Astrocyte (in vitro differentiated cells and primary cell): ENCODE measurements at regions not wholly inside any gene's neighbourhood (a gene's known extent, or its start where the extent isn't known, plus 50 kb on each side); places are given as distances from the start of the nearest gene placed in this dataset.

Experiments
- DNase-seq: peaks from one replicate; pipeline ENCODE4 v3.0.0-alpha.2; 2010; ENCODE audit warnings: low read depth
- FAIRE-seq: peaks from 2 replicates; lab custom pipeline; 2011; peaks lifted over from hg19 to GRCh38; lab: Jason Lieb, UNC
- H2AFZ ChIP-seq: 2 replicates; pipeline ENCODE4 v1.6.0; 2012; ENCODE audit warnings: low read depth, low read length, inconsistent platforms
- H3K27ac ChIP-seq: 2 replicates; pipeline ENCODE4 v1.5.1; 2011; ENCODE audit warnings: low read depth, low read length, inconsistent platforms
- H3K27me3 ChIP-seq: 2 replicates; pipeline ENCODE4 v1.6.0; 2011; ENCODE audit warnings: low read length, inconsistent platforms; ENCODE audit not compliant: insufficient read depth
- H3K36me3 ChIP-seq: 2 replicates; pipeline ENCODE4 v1.5.1; 2011; ENCODE audit warnings: low read length, inconsistent platforms; ENCODE audit not compliant: insufficient read depth
- H3K4me1 ChIP-seq: 2 replicates; pipeline ENCODE4 v1.5.1; 2011; ENCODE audit warnings: low read length, inconsistent platforms; ENCODE audit not compliant: insufficient read depth
- H3K4me2 ChIP-seq: 2 replicates; pipeline ENCODE4 v1.6.0; 2012; ENCODE audit warnings: low read length, inconsistent platforms
- H3K4me3 ChIP-seq: 2 replicates; pipeline ENCODE4 v1.5.1; 2011; ENCODE audit warnings: low read depth, mild to moderate bottlenecking, low read length, inconsistent platforms; ENCODE audit not compliant: insufficient read depth
- H3K79me2 ChIP-seq: 2 replicates; pipeline ENCODE4 v1.6.0; 2012; ENCODE audit warnings: mild to moderate bottlenecking, low read length, inconsistent platforms; ENCODE audit not compliant: insufficient read depth
- H3K9ac ChIP-seq: 2 replicates; pipeline ENCODE4 v1.6.0; 2012; ENCODE audit warnings: mild to moderate bottlenecking, low read length, inconsistent platforms
- H3K9me3 ChIP-seq: 2 replicates; pipeline ENCODE4 v1.5.1; 2012; ENCODE audit warnings: low read depth, mild to moderate bottlenecking, low read length, inconsistent platforms; ENCODE audit not compliant: insufficient read depth
- H4K20me1 ChIP-seq: 2 replicates; pipeline ENCODE4 v1.6.0; 2012; ENCODE audit warnings: low read length, inconsistent platforms; ENCODE audit not compliant: insufficient read depth
- H3K27ac Mint-ChIP-seq: one replicate; pipeline ENCODE4 v1.8.0; 2021; ENCODE audit warnings: mild to moderate bottlenecking, mixed read lengths; ENCODE audit not compliant: unreplicated experiment
- H3K27me3 Mint-ChIP-seq: one replicate; pipeline ENCODE4 v1.8.0; 2021; ENCODE audit warnings: low read depth, mixed read lengths; ENCODE audit not compliant: unreplicated experiment
- H3K36me3 Mint-ChIP-seq: one replicate; pipeline ENCODE4 v1.8.0; 2021; ENCODE audit warnings: low read depth, mixed read lengths; ENCODE audit not compliant: unreplicated experiment
- H3K4me1 Mint-ChIP-seq: one replicate; pipeline ENCODE4 v1.8.0; 2021; ENCODE audit warnings: low read depth, mixed read lengths; ENCODE audit not compliant: unreplicated experiment
- H3K4me3 Mint-ChIP-seq: one replicate; pipeline ENCODE4 v1.8.0; 2021; ENCODE audit warnings: mild to moderate bottlenecking, moderate library complexity, mixed read lengths; ENCODE audit not compliant: unreplicated experiment
- H3K9me3 Mint-ChIP-seq: one replicate; pipeline ENCODE4 v1.8.0; 2021; ENCODE audit warnings: mild to moderate bottlenecking, mixed read lengths; ENCODE audit not compliant: unreplicated experiment
- EZH2 ChIP-seq: IDR thresholded peaks from 2 replicates; pipeline ENCODE4 v1.6.1; 2012; ENCODE audit warnings: mild to moderate bottlenecking, low read length, inconsistent platforms; ENCODE audit not compliant: insufficient read depth
- TF ChIP-seq, protein P1 (sequence below): IDR thresholded peaks from 2 replicates; pipeline ENCODE4 v1.5.1; 2011; ENCODE audit warnings: low read depth, mild to moderate bottlenecking, inconsistent platforms, low read length, moderate library complexity; ENCODE audit not compliant: insufficient read depth

DNA sequence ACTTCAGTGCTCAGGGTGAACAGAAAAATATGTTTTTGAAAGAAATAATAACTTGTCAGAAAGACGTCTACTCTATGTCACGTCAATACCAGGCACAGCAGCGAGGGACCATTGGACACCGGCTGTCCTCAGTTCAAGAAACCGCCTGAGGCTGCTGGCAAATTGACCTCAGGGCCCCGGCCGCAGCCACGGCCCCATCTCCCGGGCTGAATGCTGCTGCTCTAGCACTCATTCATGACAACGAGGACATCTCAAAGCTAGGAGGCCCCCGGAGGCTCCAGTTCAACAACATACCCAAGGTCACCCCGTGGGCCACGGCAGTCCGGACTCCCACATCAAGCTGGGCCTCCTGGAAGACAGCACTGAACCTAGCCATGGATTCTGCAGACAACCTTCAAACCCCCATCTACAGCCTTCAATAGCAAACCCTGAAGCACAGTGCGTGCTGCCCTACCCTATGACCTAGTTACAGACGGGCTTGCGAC lies 204.0 kb upstream of the NSMCE3 start:
- Histone ChIP-seq H3K27me3 (no peaks in the 10 kb centered on the region), H3K9me3 (no peaks in the 10 kb centered on the region), H4K20me1 (no peaks in the 10 kb centered on the region), H3K4me1 (no peaks in the 10 kb centered on the region), H3K79me2 (no peaks in the 10 kb centered on the region), H3K4me2 (no peak overlapping the region), H3K36me3 (no peaks in the 10 kb centered on the region), H3K27ac (no peak overlapping the region), H3K4me3 (no peak overlapping the region), H3K9ac (no peak overlapping the region), H2AFZ (no peak overlapping the region)
- no peaks in the 10 kb centered on the region for H3K9me3 Mint-ChIP-seq
- H3K4me1 Mint-ChIP-seq: no peaks in the 10 kb centered on the region
- no peaks in the 10 kb centered on the region for H3K36me3 Mint-ChIP-seq
- H3K27me3 Mint-ChIP-seq: peaks cover 1% of the 10 kb centered on the region
- H3K27ac Mint-ChIP-seq: no peak overlapping the region
- FAIRE-seq (no peak), DNase-seq (no peak)
- no peak for TF ChIP-seq EZH2
- TF ChIP-seq, protein P1, sequence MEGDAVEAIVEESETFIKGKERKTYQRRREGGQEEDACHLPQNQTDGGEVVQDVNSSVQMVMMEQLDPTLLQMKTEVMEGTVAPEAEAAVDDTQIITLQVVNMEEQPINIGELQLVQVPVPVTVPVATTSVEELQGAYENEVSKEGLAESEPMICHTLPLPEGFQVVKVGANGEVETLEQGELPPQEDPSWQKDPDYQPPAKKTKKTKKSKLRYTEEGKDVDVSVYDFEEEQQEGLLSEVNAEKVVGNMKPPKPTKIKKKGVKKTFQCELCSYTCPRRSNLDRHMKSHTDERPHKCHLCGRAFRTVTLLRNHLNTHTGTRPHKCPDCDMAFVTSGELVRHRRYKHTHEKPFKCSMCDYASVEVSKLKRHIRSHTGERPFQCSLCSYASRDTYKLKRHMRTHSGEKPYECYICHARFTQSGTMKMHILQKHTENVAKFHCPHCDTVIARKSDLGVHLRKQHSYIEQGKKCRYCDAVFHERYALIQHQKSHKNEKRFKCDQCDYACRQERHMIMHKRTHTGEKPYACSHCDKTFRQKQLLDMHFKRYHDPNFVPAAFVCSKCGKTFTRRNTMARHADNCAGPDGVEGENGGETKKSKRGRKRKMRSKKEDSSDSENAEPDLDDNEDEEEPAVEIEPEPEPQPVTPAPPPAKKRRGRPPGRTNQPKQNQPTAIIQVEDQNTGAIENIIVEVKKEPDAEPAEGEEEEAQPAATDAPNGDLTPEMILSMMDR: no peak
- H3K4me3 Mint-ChIP-seq: no peak overlapping the region

DNA sequence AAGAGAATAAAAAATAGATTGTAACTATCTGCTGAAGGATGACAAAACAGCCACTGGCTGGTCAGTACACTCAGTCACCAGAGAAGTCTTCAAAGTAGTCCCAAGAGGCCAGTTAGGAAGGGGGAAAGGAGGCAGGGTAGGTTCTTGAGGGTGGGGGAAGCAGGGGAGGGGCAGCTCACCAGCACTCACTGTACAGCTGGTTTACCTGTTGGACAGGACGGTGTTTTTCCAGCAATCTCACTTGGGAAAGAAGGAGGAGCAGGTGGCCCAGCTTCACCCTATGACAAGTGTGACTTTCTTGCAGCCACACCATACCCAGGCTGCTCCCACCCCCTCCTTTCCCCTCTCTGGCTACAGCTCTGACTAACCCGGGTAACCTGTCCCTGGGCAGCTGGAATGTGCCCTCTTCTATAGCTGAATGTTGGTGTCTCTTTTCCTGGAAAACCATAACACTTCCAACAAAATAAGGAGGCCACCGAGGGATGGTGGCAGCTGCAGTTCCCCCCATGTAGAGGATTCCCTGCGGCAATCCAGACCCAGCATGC lies 203.4 kb upstream of the NSMCE3 start:
- Mint-ChIP-seq H3K27ac (no peak overlapping the region), H3K4me3 (no peak overlapping the region)

DNA sequence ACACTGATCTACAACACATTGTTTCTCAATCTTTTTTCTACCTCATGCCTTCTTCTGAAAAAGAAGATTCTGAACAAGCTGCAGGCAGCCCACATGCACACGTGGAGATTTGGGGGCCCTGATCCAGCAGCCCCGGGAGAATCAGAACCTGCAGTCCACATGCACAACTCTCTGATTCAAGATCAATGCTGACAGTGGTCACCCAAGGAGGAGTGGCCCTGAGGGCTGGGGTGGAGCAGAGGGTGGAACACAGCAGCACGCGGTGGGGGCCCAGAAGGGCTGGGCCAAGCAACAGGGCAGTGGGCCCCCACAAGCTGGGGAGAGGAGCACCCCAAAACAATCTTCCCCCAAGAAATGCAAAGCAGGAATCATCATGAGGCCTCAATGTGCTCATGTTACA lies 202.1 kb upstream of the NSMCE3 start:
- Histone ChIP-seq H3K4me1 (no peaks in the 10 kb centered on the region), H4K20me1 (no peaks in the 10 kb centered on the region), H3K4me2 (no peak overlapping the region), H3K4me3 (no peak overlapping the region), H3K9ac (no peak overlapping the region), H3K36me3 (no peaks in the 10 kb centered on the region), H3K27ac (no peak overlapping the region), H2AFZ (no peak overlapping the region), H3K27me3 (no peaks in the 10 kb centered on the region), H3K9me3 (no peaks in the 10 kb centered on the region), H3K79me2 (no peaks in the 10 kb centered on the region)
- H3K36me3 Mint-ChIP-seq: no peaks in the 10 kb centered on the region
- FAIRE-seq: no peak
- H3K27me3 Mint-ChIP-seq: peaks cover 11% of the 10 kb centered on the region
- TF ChIP-seq, protein P1: no peak
- no peak for TF ChIP-seq EZH2
- no peaks in the 10 kb centered on the region for H3K4me1 Mint-ChIP-seq
- H3K27ac Mint-ChIP-seq: no peak overlapping the region
- DNase-seq: no peak
- H3K4me3 Mint-ChIP-seq: no peak overlapping the region
- no peaks in the 10 kb centered on the region for H3K9me3 Mint-ChIP-seq

More for the DNA sequence above, 203.4 kb upstream of the NSMCE3 start:
- no peaks in the 10 kb centered on the region for H3K36me3 ChIP-seq
- H3K27me3 ChIP-seq: no peaks in the 10 kb centered on the region
- Mint-ChIP-seq H3K9me3 (no peaks in the 10 kb centered on the region), H3K27me3 (peaks cover 2% of the 10 kb centered on the region), H3K4me1 (no peaks in the 10 kb centered on the region), H3K36me3 (no peaks in the 10 kb centered on the region)
- H3K79me2 ChIP-seq: no peaks in the 10 kb centered on the region
- DNase-seq: no peak
- no peak for FAIRE-seq
- no peak overlapping the region for H2AFZ ChIP-seq
- H3K4me3 ChIP-seq: no peak overlapping the region
- no peak overlapping the region for H3K27ac ChIP-seq
- H3K9ac ChIP-seq: no peak overlapping the region
- H3K4me1 ChIP-seq: no peaks in the 10 kb centered on the region
- H3K4me2 ChIP-seq: no peak overlapping the region
- TF ChIP-seq, protein P1: no peak
- no peak for TF ChIP-seq EZH2
- H3K9me3 ChIP-seq: no peaks in the 10 kb centered on the region
- no peaks in the 10 kb centered on the region for H4K20me1 ChIP-seq
